DND-41 (cell line): ENCODE measurements at regions not wholly inside any gene's neighbourhood (a gene's known extent, or its start where the extent isn't known, plus 50 kb on each side); places are given as distances from the start of the nearest gene placed in this dataset.

ENCODE experiments used
- EZH2 ChIP-seq: IDR thresholded peaks from 3 replicates; pipeline ENCODE4 v1.6.1; 2012; ENCODE audit warnings: borderline replicate concordance, low read depth, mild to moderate bottlenecking, moderate library complexity, low read length, inconsistent platforms; ENCODE audit not compliant: severe bottlenecking
- TF ChIP-seq, protein P1 (sequence below): IDR thresholded peaks from 2 replicates; pipeline ENCODE4 v1.5.1; 2012; ENCODE audit warnings: borderline replicate concordance, low read length, moderate library complexity, mild to moderate bottlenecking; ENCODE audit not compliant: poor library complexity, severe bottlenecking; ENCODE audit errors: extremely low read depth

DNA sequence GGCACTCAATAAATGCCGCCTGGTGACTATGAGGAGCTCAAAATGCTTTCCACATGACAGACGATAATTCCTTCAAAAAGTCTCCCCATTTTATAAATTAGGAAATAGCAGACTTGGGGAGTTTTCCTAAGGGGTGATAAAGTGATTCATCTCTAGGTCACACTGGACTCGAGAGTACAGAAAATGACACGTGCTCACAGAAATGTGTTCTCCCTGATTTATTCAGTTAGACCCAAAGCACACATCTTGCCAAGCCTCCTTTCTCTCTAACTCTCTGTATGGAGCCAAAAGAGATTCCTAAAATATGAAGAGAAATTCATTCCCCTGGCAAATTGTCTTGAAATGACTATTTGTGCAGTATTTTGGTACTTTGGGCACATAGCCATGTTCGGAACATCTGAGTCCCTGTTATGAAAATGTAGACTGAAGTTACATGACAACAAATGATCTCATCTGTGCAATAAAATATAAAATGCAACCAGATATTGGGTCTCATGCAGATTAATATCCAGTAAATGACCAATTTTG is 381.1 kb downstream of the TFAP2B start:
- TF ChIP-seq, protein P1, sequence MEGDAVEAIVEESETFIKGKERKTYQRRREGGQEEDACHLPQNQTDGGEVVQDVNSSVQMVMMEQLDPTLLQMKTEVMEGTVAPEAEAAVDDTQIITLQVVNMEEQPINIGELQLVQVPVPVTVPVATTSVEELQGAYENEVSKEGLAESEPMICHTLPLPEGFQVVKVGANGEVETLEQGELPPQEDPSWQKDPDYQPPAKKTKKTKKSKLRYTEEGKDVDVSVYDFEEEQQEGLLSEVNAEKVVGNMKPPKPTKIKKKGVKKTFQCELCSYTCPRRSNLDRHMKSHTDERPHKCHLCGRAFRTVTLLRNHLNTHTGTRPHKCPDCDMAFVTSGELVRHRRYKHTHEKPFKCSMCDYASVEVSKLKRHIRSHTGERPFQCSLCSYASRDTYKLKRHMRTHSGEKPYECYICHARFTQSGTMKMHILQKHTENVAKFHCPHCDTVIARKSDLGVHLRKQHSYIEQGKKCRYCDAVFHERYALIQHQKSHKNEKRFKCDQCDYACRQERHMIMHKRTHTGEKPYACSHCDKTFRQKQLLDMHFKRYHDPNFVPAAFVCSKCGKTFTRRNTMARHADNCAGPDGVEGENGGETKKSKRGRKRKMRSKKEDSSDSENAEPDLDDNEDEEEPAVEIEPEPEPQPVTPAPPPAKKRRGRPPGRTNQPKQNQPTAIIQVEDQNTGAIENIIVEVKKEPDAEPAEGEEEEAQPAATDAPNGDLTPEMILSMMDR, result no peak
- TF ChIP-seq EZH2, result no peak
